Epithelial cell of esophagus (primary cell): ENCODE measurements at regions not wholly inside any gene's neighbourhood (a gene's known extent, or its start where the extent isn't known, plus 50 kb on each side); places are given as distances from the start of the nearest gene placed in this dataset.
"Not testable (repeated sequence)": the region's sequence is repeated elsewhere in the genome, so short reads cannot be mapped to it uniquely, and the experiment has no call there.

Source experiments
- DNase-seq: peaks from one replicate; pipeline ENCODE4 v3.0.0; 2010; ENCODE audit warnings: low read depth
- H3K4me3 ChIP-seq: 2 replicates; pipeline ENCODE4 v1.5.1; 2011; ENCODE audit warnings: mild to moderate bottlenecking, low read length, control low read depth
- CTCF ChIP-seq: IDR thresholded peaks from 2 replicates; pipeline ENCODE4 v1.5.1; 2011; ENCODE audit warnings: low read depth, mild to moderate bottlenecking, low read length, control low read depth, inconsistent platforms; ENCODE audit not compliant: insufficient read depth; ENCODE audit errors: missing control alignments

DNA sequence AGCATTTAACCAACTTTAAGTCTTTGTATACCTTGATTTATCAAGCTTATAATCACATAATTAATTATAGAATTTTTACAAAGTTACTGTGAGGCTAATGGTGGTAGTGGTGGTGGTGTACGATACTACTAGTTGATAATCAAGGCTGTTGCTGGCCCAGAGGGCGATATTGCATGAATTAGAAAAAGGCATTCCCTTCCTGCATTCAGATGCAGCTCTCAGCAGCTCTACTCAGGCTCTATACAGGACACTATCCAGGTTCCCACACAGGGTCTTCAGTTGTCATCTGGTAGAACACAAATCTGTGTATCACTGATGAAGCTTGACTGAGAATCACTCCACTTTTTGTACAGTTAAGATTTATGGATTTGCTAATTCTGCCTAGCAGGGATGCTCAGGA is 562.8 kb upstream of the C9orf72 start:
- no peak overlapping the region for H3K4me3 ChIP-seq
- DNase-seq, result no peak
- TF ChIP-seq CTCF, result no peak

GRCh38 chr9:28147430-28147829 is 574.1 kb upstream of the C9orf72 start:
- not testable (repeated sequence) for H3K4me3 ChIP-seq

DNA sequence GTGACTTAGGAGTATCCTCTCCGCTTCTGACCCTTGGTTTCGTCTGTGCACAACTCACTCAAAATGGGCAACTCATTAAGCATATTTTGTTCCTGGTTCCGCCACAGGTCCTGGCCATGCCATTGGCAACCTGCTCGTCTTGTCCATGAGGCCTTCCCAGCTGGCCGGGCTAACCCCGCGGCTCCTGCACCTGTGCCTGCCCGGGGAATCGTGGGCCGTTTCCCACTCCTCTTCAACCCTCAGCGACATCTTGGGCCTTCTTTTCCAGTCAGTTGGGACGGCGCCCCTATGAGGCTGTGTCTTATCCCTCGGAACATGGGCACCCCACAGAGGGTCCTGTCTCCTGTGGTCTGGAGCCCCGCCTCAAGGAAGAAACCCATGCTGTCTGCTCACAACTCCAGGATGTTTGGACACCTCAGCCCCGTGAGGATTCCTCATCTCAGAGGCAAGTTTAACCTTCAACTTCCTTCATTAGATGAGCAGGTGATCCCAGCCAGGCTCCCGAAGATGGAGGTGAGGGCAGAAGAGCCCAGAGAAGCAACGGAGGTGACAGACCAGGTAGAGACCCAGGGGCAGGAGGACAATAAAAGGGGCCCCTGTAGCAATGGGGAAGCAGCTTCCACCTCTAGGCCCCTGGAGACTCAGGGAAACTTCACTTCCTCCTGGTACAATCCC is 574.8 kb upstream of the C9orf72 start:
- DNase-seq, H3K4me3 ChIP-seq: not testable (repeated sequence)

More at GRCh38 chr9:28147430-28147829, 574.1 kb upstream of the C9orf72 start:
- DNase-seq, result not testable (repeated sequence)

- not testable (repeated sequence) for H3K4me3 ChIP-seq, DNase-seq
Observed at GRCh38 chr9:28149361-28150050, 576.2 kb upstream of the C9orf72 start.

GRCh38 chr9:28155067-28155466 is 581.8 kb upstream of the C9orf72 start:
- no peak for TF ChIP-seq CTCF
- no peak overlapping the region for H3K4me3 ChIP-seq
- no peak for DNase-seq

DNA sequence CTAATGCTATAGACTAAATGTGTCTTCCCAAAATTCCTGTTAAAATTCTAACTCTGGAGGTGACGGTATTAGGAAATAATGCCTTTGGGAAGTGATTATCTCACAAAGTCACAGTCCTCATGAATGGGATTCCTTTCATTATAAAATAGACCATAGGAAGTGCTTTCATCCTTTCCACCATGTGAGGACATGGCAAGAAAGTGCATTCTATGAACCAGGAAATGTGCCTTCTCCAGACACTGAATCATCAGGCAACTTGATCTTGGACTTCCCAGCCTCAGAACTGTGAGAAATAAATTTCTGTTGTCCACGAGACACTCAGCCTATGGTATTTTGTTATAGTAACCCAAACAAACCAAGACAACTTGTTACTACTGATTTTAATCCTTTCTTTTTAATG is 582.4 kb upstream of the C9orf72 start:
- no peak overlapping the region for H3K4me3 ChIP-seq
- TF ChIP-seq CTCF, result no peak
- DNase-seq, result peak; percentile 47

- H3K4me3 ChIP-seq, result no peak overlapping the region
- no peak for TF ChIP-seq CTCF
- DNase-seq, result no peak
Observed at GRCh38 chr9:28158451-28158850, 585.2 kb upstream of the C9orf72 start.

GRCh38 chr9:28163619-28164018 is 590.3 kb upstream of the C9orf72 start:
- no peak overlapping the region for H3K4me3 ChIP-seq
- TF ChIP-seq CTCF, result no peak
- peak; percentile 68 for DNase-seq
